HG03442 (cell line): ENCODE measurements at regions not wholly inside any gene's neighbourhood (a gene's known extent, or its start where the extent isn't known, plus 50 kb on each side); places are given as distances from the start of the nearest gene placed in this dataset.

ENCODE experiments used
- ATAC-seq: cut with Tn5 transposase; IDR thresholded peaks from one replicate; pipeline ENCODE4 v1.9.1; 2021; ENCODE audit warnings: mild to moderate bottlenecking, moderate library complexity; ENCODE audit not compliant: unreplicated experiment

- ATAC-seq = no peak
Measured at GRCh38 chr5:120988941-120989340, 524.8 kb downstream of the PRR16 start.

- no peak for ATAC-seq
Measured at GRCh38 chr5:120991569-120991968, 527.5 kb downstream of the PRR16 start.

GRCh38 chr5:120994112-120994511, 530.0 kb downstream of the PRR16 start:
- ATAC-seq = no peak

- no peak for ATAC-seq
Measured at GRCh38 chr5:120999550-120999949, 535.5 kb downstream of the PRR16 start.

GRCh38 chr5:121006217-121006616, 542.1 kb downstream of the PRR16 start:
- no peak for ATAC-seq

- ATAC-seq = no peak
Measured at GRCh38 chr5:121008041-121008440, 543.9 kb downstream of the PRR16 start.

- no peak for ATAC-seq
Measured at GRCh38 chr5:121009058-121009457, 545.0 kb downstream of the PRR16 start.

- ATAC-seq = no peak
Measured at GRCh38 chr5:121018004-121018403, 553.9 kb downstream of the PRR16 start.

- ATAC-seq = no peak
Measured at GRCh38 chr5:121019106-121019505, 555.0 kb downstream of the PRR16 start.

GRCh38 chr5:121019734-121020133, 555.6 kb downstream of the PRR16 start:
- no peak for ATAC-seq

GRCh38 chr5:121021681-121022080, 557.6 kb downstream of the PRR16 start:
- no peak for ATAC-seq

- no peak for ATAC-seq
Measured at GRCh38 chr5:121024416-121025311, 560.6 kb downstream of the PRR16 start.

GRCh38 chr5:121025671-121026070, 561.6 kb downstream of the PRR16 start:
- no peak for ATAC-seq

GRCh38 chr5:121027636-121028035, 563.5 kb downstream of the PRR16 start:
- no peak for ATAC-seq

- no peak for ATAC-seq
Measured at GRCh38 chr5:121029536-121030245, 565.6 kb downstream of the PRR16 start.

GRCh38 chr5:121031491-121031890, 567.4 kb downstream of the PRR16 start:
- ATAC-seq = no peak

- ATAC-seq = no peak
Measured at GRCh38 chr5:121033334-121033733, 569.2 kb downstream of the PRR16 start.

- ATAC-seq = no peak
Measured at GRCh38 chr5:121038438-121038837, 574.3 kb downstream of the PRR16 start.

GRCh38 chr5:121049971-121050370, 585.9 kb downstream of the PRR16 start:
- no peak for ATAC-seq

- no peak for ATAC-seq
Measured at GRCh38 chr5:121053055-121053985, 589.2 kb downstream of the PRR16 start.

GRCh38 chr5:121055586-121055985, 591.5 kb downstream of the PRR16 start:
- no peak for ATAC-seq
